HFFc6 (cell line): ENCODE measurements at regions not wholly inside any gene's neighbourhood (a gene's known extent, or its start where the extent isn't known, plus 50 kb on each side); places are given as distances from the start of the nearest gene placed in this dataset.

Source experiments
- DNase-seq: peaks from one replicate; pipeline ENCODE4 v3.0.0-alpha.2; 2018
- H3K27ac Mint-ChIP-seq: 2 replicates; pipeline ENCODE4 v1.8.0; 2020; ENCODE audit warnings: mild to moderate bottlenecking, mixed read lengths
- H3K27me3 Mint-ChIP-seq: 2 replicates; pipeline ENCODE4 v1.8.0; 2021; ENCODE audit warnings: mild to moderate bottlenecking, moderate library complexity, mixed read lengths; ENCODE audit not compliant: insufficient read depth
- H3K36me3 Mint-ChIP-seq: 2 replicates; pipeline ENCODE4 v1.8.0; 2021; ENCODE audit warnings: low read depth, mixed read lengths
- H3K4me1 Mint-ChIP-seq: 2 replicates; pipeline ENCODE4 v1.8.0; 2020; ENCODE audit warnings: low read depth, mixed read lengths
- H3K4me3 Mint-ChIP-seq: 2 replicates; pipeline ENCODE4 v1.8.0; 2020; ENCODE audit warnings: mild to moderate bottlenecking, moderate library complexity, mixed read lengths
- H3K9me3 Mint-ChIP-seq: 2 replicates; pipeline ENCODE4 v1.8.0; 2020; ENCODE audit warnings: mild to moderate bottlenecking, mixed read lengths
- CTCF ChIP-seq: fragments of 200-600 bp; sonication (generic); IDR thresholded peaks from 2 replicates; pipeline ENCODE4 v1.5.0; 2021; ENCODE audit warnings: antibody characterized with exemption, mild to moderate bottlenecking

GRCh38 chr9:118419676-118420075, 715.5 kb downstream of the TLR4 start:
- no peaks in the 10 kb centered on the region for H3K27me3 Mint-ChIP-seq
- H3K27ac Mint-ChIP-seq: no peak overlapping the region
- no peaks in the 10 kb centered on the region for H3K4me1 Mint-ChIP-seq
- no peak for TF ChIP-seq CTCF
- no peak overlapping the region for H3K4me3 Mint-ChIP-seq
- H3K36me3 Mint-ChIP-seq: no peaks in the 10 kb centered on the region
- no peak for DNase-seq
- peaks cover 38% of the 10 kb centered on the region for H3K9me3 Mint-ChIP-seq

- H3K27ac Mint-ChIP-seq: no peak overlapping the region
- no peak for DNase-seq
- no peaks in the 10 kb centered on the region for H3K4me1 Mint-ChIP-seq
- no peaks in the 10 kb centered on the region for H3K27me3 Mint-ChIP-seq
- H3K4me3 Mint-ChIP-seq: no peak overlapping the region
- no peaks in the 10 kb centered on the region for H3K36me3 Mint-ChIP-seq
- no peak for TF ChIP-seq CTCF
- H3K9me3 Mint-ChIP-seq: peaks cover 24% of the 10 kb centered on the region
Observed at GRCh38 chr9:118422508-118422907, 718.3 kb downstream of the TLR4 start.

- no peak for TF ChIP-seq CTCF
Observed at GRCh38 chr9:118423021-118423420, 718.8 kb downstream of the TLR4 start.

GRCh38 chr9:118423721-118424120, 719.5 kb downstream of the TLR4 start:
- no peaks in the 10 kb centered on the region for H3K4me1 Mint-ChIP-seq

More at GRCh38 chr9:118423021-118423420, 718.8 kb downstream of the TLR4 start:
- Mint-ChIP-seq H3K27me3 (no peaks in the 10 kb centered on the region), H3K4me1 (no peaks in the 10 kb centered on the region), H3K27ac (no peak overlapping the region), H3K36me3 (no peaks in the 10 kb centered on the region), H3K4me3 (no peak overlapping the region), H3K9me3 (peaks cover 30% of the 10 kb centered on the region)
- DNase-seq: no peak

GRCh38 chr9:118426772-118427171, 722.6 kb downstream of the TLR4 start:
- Mint-ChIP-seq H3K4me1 (no peaks in the 10 kb centered on the region), H3K27me3 (no peaks in the 10 kb centered on the region), H3K9me3 (peaks cover 28% of the 10 kb centered on the region), H3K4me3 (no peak overlapping the region), H3K27ac (no peak overlapping the region), H3K36me3 (no peaks in the 10 kb centered on the region)
- no peak for DNase-seq
- no peak for TF ChIP-seq CTCF

More at GRCh38 chr9:118423721-118424120, 719.5 kb downstream of the TLR4 start:
- Mint-ChIP-seq H3K36me3 (no peaks in the 10 kb centered on the region), H3K4me3 (no peak overlapping the region), H3K27me3 (no peaks in the 10 kb centered on the region), H3K27ac (no peak overlapping the region), H3K9me3 (peaks cover 27% of the 10 kb centered on the region)
- no peak for DNase-seq
- no peak for TF ChIP-seq CTCF

- DNase-seq: no peak
- TF ChIP-seq CTCF: no peak
- peaks cover 34% of the 10 kb centered on the region for H3K9me3 Mint-ChIP-seq
Observed at GRCh38 chr9:118438810-118439209, 734.6 kb downstream of the TLR4 start.

More at GRCh38 chr9:118438810-118439209, 734.6 kb downstream of the TLR4 start:
- no peaks in the 10 kb centered on the region; the same call in 1 of the 2 replicates for H3K36me3 Mint-ChIP-seq
- H3K4me3 Mint-ChIP-seq: no peak overlapping the region
- no peaks in the 10 kb centered on the region for H3K4me1 Mint-ChIP-seq
- no peaks in the 10 kb centered on the region for H3K27me3 Mint-ChIP-seq
- no peak overlapping the region for H3K27ac Mint-ChIP-seq
